ENCODE measurements at regions not wholly inside any gene's neighbourhood (a gene's known extent, or its start where the extent isn't known, plus 50 kb on each side); places are given as distances from the start of the nearest gene placed in this dataset.

DNA sequence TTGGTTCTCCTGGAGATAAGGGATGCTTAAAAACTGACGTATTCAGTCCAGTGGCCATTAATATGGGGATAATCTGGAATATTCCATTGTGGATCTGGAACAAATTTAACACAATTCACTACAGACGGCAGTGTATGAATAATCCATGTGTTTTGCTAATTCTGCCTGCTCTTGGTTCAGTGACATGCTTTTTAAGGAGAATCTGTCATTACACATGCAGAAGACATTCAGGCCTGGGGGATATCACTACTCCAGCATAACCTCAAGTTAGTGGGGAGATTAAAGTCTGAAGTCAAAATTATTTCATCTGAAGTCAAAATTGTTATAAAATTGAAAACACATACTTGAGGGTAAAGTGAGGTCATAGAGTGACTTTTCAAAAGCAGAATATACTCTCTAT is 789.3 kb downstream of the USP25 start:
- 67 to 68% methylated on average over 2 of the region's 2 CpGs for WGBS, 2 donors
- no peaks in the 10 kb centered on the region for H3K36me3 ChIP-seq
- no peak overlapping the region for H3K4me3 ChIP-seq
- peaks cover 0 to 5% (median 0%) of the 10 kb centered on the region in 4 donors for H3K4me1 ChIP-seq
- no peak overlapping the region for H3K27ac ChIP-seq
- peaks cover 0 to 8% (median 3%) of the 10 kb centered on the region in 4 donors for H3K9me3 ChIP-seq
- TF ChIP-seq, protein P1, sequence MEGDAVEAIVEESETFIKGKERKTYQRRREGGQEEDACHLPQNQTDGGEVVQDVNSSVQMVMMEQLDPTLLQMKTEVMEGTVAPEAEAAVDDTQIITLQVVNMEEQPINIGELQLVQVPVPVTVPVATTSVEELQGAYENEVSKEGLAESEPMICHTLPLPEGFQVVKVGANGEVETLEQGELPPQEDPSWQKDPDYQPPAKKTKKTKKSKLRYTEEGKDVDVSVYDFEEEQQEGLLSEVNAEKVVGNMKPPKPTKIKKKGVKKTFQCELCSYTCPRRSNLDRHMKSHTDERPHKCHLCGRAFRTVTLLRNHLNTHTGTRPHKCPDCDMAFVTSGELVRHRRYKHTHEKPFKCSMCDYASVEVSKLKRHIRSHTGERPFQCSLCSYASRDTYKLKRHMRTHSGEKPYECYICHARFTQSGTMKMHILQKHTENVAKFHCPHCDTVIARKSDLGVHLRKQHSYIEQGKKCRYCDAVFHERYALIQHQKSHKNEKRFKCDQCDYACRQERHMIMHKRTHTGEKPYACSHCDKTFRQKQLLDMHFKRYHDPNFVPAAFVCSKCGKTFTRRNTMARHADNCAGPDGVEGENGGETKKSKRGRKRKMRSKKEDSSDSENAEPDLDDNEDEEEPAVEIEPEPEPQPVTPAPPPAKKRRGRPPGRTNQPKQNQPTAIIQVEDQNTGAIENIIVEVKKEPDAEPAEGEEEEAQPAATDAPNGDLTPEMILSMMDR (IDR thresholded peaks at IDR 0.05): no peak
- no peak for TF ChIP-seq POLR2A (IDR thresholded peaks at IDR 0.05)
- TF ChIP-seq EP300 (IDR thresholded peaks at IDR 0.05): no peak
- H3K27me3 ChIP-seq: no peaks in the 10 kb centered on the region
- no peak for DNase-seq (ENCODE audit: low spot score in 2 of 2)

DNA sequence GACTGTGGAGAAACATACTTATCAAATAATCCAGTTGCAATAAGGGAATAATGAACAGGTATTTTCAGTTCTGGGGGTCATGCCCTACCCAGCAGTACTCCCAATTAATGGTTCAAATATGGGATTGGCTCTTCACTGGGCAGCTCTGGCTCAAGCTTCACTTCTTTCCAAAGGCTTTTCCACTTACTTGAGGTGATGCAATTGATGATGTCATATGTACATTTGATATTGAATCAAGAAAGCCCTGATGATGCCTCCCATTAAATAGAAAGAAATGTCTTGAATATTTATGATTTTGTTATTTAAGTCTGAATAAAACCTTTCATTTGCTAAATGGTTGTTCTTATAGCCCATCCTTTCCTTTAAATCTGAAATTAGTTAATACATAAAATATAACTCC is 789.9 kb downstream of the USP25 start:
- H3K4me3 ChIP-seq: no peak overlapping the region
- peaks cover 0 to 8% (median 3%) of the 10 kb centered on the region in 4 donors for H3K9me3 ChIP-seq
- DNase-seq (ENCODE audit: low spot score in 2 of 2): no peak
- peaks cover 0 to 5% (median 0%) of the 10 kb centered on the region in 4 donors for H3K4me1 ChIP-seq
- no peak overlapping the region for H3K27ac ChIP-seq
- H3K36me3 ChIP-seq: no peaks in the 10 kb centered on the region
- TF ChIP-seq POLR2A (IDR thresholded peaks at IDR 0.05): no peak
- TF ChIP-seq EP300 (IDR thresholded peaks at IDR 0.05): no peak
- TF ChIP-seq, protein P1 (IDR thresholded peaks at IDR 0.05): no peak
- no peaks in the 10 kb centered on the region for H3K27me3 ChIP-seq

DNA sequence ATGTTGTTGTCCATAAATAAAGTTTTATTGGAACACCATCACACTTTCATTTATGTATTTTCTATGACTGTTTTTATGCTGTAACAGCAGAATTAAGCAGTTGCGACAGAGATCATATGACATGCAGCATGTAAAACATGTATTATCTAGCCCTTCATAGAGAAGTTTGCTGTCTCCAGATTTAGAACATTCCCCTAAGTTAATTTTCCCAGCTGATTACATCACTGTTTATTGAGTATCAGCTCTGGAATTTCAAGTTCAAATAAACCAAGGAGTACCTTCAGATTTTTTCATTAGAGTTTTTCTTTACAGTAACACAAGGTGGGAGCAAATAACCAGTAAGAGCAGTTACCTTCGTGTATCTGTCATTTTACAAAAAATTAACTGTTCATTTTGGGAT is 792.8 kb downstream of the USP25 start:
- WGBS, 2 donors: 83 to 89% methylated on average over 2 of the region's 2 CpGs
- Histone ChIP-seq H3K27me3 (no peaks in the 10 kb centered on the region), H3K4me3 (no peak overlapping the region), H3K4me1 (peaks cover 0 to 5% (median 0%) of the 10 kb centered on the region in 4 donors), H3K27ac (no peak overlapping the region), H3K36me3 (no peaks in the 10 kb centered on the region), H3K9me3 (no peaks in the 10 kb centered on the region)
- DNase-seq (ENCODE audit: low spot score in 2 of 2): no peak
- TF ChIP-seq POLR2A (IDR thresholded peaks at IDR 0.05) (no peak), EP300 (IDR thresholded peaks at IDR 0.05) (no peak)
- TF ChIP-seq, protein P1 (IDR thresholded peaks at IDR 0.05): no peak

DNA sequence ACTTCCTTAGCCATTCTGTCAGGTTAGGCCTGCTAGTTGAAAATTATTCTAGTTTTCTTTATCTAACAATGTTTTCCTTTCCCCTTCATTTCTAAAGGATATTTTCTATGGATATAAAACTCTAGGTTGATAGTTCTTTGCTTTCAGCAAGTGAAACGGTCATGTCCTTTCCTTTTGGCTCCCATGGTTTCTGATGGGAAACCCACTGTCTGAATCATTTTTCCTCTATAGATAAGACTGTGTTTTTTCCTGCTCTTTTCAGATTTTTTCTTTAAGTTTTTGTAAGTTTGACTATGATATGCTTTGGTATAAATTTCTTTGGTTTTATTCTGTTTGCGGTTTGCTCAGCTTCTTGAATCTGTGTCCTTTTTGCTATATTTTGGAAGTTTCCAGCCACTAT is 800.9 kb downstream of the USP25 start:
- 91 to 94% methylated on average over 2 of the region's 2 CpGs for WGBS, 2 donors
- Histone ChIP-seq H3K9me3 (no peaks in the 10 kb centered on the region), H3K4me1 (peaks cover 0 to 14% (median 0%) of the 10 kb centered on the region in 4 donors), H3K36me3 (no peaks in the 10 kb centered on the region), H3K4me3 (no peak overlapping the region), H3K27ac (no peak overlapping the region), H3K27me3 (no peaks in the 10 kb centered on the region)
- TF ChIP-seq EP300 (IDR thresholded peaks at IDR 0.05) (no peak), POLR2A (IDR thresholded peaks at IDR 0.05) (no peak)
- TF ChIP-seq, protein P1 (IDR thresholded peaks at IDR 0.05): no peak
- no peak for DNase-seq (ENCODE audit: low spot score in 2 of 2)

DNA sequence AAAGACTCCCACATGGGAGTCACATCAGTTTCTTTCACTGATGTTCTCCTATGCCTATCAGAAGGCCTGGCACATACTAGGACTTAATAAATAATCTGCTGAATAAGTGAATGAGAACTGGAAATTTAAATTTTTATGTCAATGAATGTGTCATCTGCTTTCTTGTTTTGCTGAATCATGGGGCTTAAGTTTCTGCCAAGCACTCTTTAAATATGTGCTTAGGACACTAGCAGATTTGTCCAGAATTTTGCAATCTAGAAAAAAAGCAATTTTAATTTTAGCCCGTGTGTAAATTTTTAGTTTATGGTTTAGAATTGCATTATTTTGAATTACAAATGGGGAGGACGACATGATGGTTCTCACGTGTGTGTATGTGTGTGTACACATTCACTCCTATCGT is 803.1 kb downstream of the USP25 start:
- TF ChIP-seq, protein P1 (IDR thresholded peaks at IDR 0.05): no peak
- peak in 1 of 2 donors; percentile 13 for TF ChIP-seq EP300 (IDR thresholded peaks at IDR 0.05)
- TF ChIP-seq POLR2A (IDR thresholded peaks at IDR 0.05): no peak
- Histone ChIP-seq H3K27me3 (no peaks in the 10 kb centered on the region), H3K27ac (peak overlapping the region in 3 of 4 donors; percentile 89 to 91 (median 91)), H3K9me3 (no peaks in the 10 kb centered on the region), H3K4me1 (peaks cover 0 to 14% (median 0%) of the 10 kb centered on the region in 4 donors), H3K36me3 (no peaks in the 10 kb centered on the region), H3K4me3 (no peak overlapping the region)
- 35 to 40% methylated on average over 4 of the region's 4 CpGs for WGBS, 2 donors
- DNase-seq (ENCODE audit: low spot score in 2 of 2): no peak
